PC-3 (cell line): ENCODE measurements at regions not wholly inside any gene's neighbourhood (a gene's known extent, or its start where the extent isn't known, plus 50 kb on each side); places are given as distances from the start of the nearest gene placed in this dataset.

Source experiments
- EZH2phosphoT487 ChIP-seq: fragments of 300-600 bp; sonication (generic); IDR thresholded peaks from 2 replicates; pipeline ENCODE4 v1.6.1; 2018; ENCODE audit warnings: mild to moderate bottlenecking, antibody characterized with exemption, low read length, borderline replicate concordance
- TF ChIP-seq, protein P1 (sequence below): fragments of 300-600 bp; sonication (generic); conservative IDR thresholded peaks from 2 replicates; pipeline ENCODE4 v1.5.1; 2017; ENCODE audit warnings: antibody characterized with exemption, low read depth, mild to moderate bottlenecking, low read length

DNA sequence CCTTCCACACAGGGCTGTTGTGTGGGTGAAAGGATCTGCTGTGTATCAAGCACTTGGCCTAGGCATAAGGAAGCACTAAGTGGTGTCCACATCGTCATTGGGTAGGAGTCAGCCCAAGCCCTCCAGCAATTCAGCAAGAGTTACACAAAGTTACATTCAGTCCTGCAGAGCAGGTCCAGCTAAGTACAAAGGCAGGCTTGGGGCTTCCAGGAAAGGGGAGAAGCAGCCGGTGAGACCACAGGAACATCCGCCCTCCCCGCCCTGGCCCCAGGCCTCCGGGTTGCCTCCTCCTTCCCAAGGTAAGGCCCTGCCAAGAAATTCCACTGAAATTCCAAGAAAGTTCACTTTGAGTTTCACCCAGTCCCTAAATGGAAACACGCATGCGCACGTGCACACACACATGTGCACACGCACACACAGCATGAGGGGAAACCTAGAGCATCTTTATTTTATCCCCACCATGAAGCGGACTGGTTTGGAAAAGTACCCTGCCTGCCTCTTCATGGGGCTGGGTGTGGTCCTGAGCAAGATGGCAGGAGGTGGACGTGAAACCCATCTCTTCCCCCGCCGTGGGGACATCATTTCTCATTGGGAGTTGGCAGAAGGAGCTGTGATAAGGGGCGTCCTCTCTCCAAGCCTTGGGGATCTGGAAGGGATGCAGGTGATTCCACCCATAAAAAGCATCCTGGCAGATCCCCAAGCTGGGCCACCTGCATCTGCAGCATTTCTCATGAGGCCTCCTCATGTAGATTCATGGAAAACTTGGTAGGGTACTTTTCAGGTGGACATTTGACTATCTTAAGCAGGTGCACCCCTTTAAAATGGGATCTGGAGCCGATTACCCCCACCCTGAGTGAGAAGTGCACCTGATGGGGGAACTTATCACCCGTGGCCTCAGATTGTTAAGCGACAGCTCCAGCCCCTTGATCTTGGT, 69.1 kb upstream of the NANOS1 start:
- TF ChIP-seq, protein P1, sequence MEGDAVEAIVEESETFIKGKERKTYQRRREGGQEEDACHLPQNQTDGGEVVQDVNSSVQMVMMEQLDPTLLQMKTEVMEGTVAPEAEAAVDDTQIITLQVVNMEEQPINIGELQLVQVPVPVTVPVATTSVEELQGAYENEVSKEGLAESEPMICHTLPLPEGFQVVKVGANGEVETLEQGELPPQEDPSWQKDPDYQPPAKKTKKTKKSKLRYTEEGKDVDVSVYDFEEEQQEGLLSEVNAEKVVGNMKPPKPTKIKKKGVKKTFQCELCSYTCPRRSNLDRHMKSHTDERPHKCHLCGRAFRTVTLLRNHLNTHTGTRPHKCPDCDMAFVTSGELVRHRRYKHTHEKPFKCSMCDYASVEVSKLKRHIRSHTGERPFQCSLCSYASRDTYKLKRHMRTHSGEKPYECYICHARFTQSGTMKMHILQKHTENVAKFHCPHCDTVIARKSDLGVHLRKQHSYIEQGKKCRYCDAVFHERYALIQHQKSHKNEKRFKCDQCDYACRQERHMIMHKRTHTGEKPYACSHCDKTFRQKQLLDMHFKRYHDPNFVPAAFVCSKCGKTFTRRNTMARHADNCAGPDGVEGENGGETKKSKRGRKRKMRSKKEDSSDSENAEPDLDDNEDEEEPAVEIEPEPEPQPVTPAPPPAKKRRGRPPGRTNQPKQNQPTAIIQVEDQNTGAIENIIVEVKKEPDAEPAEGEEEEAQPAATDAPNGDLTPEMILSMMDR = no peak
- no peak for TF ChIP-seq EZH2phosphoT487
